Activated CD4-positive, alpha-beta T cell treated with anti-CD3 and anti-CD28 coated beads for 24 hours (primary cell): ENCODE measurements at regions not wholly inside any gene's neighbourhood (a gene's known extent, or its start where the extent isn't known, plus 50 kb on each side); places are given as distances from the start of the nearest gene placed in this dataset.

Source experiments
- DNase-seq, 2 donors: peaks; one replicate each; pipeline ENCODE4 v3.0.0-alpha.2; 2020; ENCODE audit warnings: low read depth in 2 of 2

GRCh38 chr14:56918849-56919574 lies 108.7 kb upstream of the OTX2 start:
- no peak for DNase-seq

- no peak for DNase-seq
Measured at GRCh38 chr14:56905282-56905681, 95.0 kb upstream of the OTX2 start.

GRCh38 chr14:56903304-56903969 lies 93.2 kb upstream of the OTX2 start:
- DNase-seq = no peak

GRCh38 chr14:56902385-56902784 lies 92.1 kb upstream of the OTX2 start:
- DNase-seq = no peak

- no peak for DNase-seq
Measured at GRCh38 chr14:56900726-56901125, 90.4 kb upstream of the OTX2 start.

- DNase-seq = no peak
Measured at GRCh38 chr14:56899829-56900228, 89.5 kb upstream of the OTX2 start.

- no peak for DNase-seq
Measured at GRCh38 chr14:56896922-56897321, 86.6 kb upstream of the OTX2 start.

GRCh38 chr14:56896231-56896630 lies 86.0 kb upstream of the OTX2 start:
- DNase-seq = no peak

GRCh38 chr14:56895154-56895553 lies 84.9 kb upstream of the OTX2 start:
- no peak for DNase-seq

- no peak for DNase-seq
Measured at GRCh38 chr14:56894591-56894991, 84.3 kb upstream of the OTX2 start.

- no peak for DNase-seq
Measured at GRCh38 chr14:56892959-56893358, 82.7 kb upstream of the OTX2 start.

GRCh38 chr14:56891226-56891625 lies 80.9 kb upstream of the OTX2 start:
- no peak for DNase-seq

- no peak for DNase-seq
Measured at GRCh38 chr14:56889705-56890104, 79.4 kb upstream of the OTX2 start.

- no peak for DNase-seq
Measured at GRCh38 chr14:56888274-56888673, 78.0 kb upstream of the OTX2 start.

GRCh38 chr14:56887216-56887615 lies 76.9 kb upstream of the OTX2 start:
- DNase-seq = no peak

GRCh38 chr14:56886471-56887062 lies 76.3 kb upstream of the OTX2 start:
- no peak for DNase-seq

- DNase-seq = no peak
Measured at GRCh38 chr14:56885825-56886224, 75.5 kb upstream of the OTX2 start.

GRCh38 chr14:56884617-56885016 lies 74.3 kb upstream of the OTX2 start:
- no peak for DNase-seq

GRCh38 chr14:56881181-56881580 lies 70.9 kb upstream of the OTX2 start:
- no peak for DNase-seq

- DNase-seq = no peak
Measured at GRCh38 chr14:56878766-56879165, 68.5 kb upstream of the OTX2 start.

GRCh38 chr14:56875104-56875675 lies 64.9 kb upstream of the OTX2 start:
- no peak for DNase-seq

- DNase-seq = no peak
Measured at GRCh38 chr14:56874375-56874774, 64.1 kb upstream of the OTX2 start.

GRCh38 chr14:56870336-56870735 lies 60.1 kb upstream of the OTX2 start:
- DNase-seq = no peak
